ENCODE measurements at regions not wholly inside any gene's neighbourhood (a gene's known extent, or its start where the extent isn't known, plus 50 kb on each side); places are given as distances from the start of the nearest gene placed in this dataset.
A peak's percentile ranks its signal among the peaks of the same experiment; 100 is the strongest.
"Not testable (repeated sequence)": the region's sequence is repeated elsewhere in the genome, so short reads cannot be mapped to it uniquely, and the experiment has no call there.

GRCh38 chr5:163706053-163706771 is 200.8 kb downstream of the MAT2B start:
- no peak for DNase-seq

DNA sequence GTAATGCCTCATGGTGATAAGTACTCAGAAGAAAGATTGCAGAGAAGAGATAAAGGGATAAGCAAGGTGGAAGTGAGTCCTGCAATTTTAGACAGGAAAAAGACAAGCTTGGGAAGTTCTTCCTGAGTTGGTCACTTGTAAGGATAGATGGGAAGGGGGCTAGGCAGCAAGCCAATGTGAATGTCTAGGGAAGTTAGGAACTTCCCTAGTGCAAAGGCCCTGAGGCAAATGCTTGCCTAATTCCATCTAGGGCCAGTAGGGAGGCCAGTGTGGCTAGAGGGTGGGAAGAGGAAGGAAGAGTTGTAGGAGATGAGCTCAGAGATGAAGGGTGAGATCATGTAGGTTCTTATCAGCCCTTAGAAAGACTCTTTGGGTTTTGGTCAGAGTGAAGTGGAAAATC is 206.6 kb downstream of the MAT2B start:
- no peak for DNase-seq

GRCh38 chr5:163718272-163718671 is 212.9 kb downstream of the MAT2B start:
- no peak for DNase-seq

- peak in 1 of 2 experiments; percentile 28 for DNase-seq
Observed at GRCh38 chr5:163724305-163724704, 218.9 kb downstream of the MAT2B start.

GRCh38 chr5:163727028-163727427 is 221.6 kb downstream of the MAT2B start:
- no peak for DNase-seq

GRCh38 chr5:163730206-163730756 is 224.9 kb downstream of the MAT2B start:
- DNase-seq = no peak

GRCh38 chr5:163731256-163731655 is 225.8 kb downstream of the MAT2B start:
- no peak for DNase-seq

GRCh38 chr5:163735069-163735468 is 229.7 kb downstream of the MAT2B start:
- no peak for DNase-seq

GRCh38 chr5:163747586-163747985 is 242.2 kb downstream of the MAT2B start:
- DNase-seq = no peak

DNA sequence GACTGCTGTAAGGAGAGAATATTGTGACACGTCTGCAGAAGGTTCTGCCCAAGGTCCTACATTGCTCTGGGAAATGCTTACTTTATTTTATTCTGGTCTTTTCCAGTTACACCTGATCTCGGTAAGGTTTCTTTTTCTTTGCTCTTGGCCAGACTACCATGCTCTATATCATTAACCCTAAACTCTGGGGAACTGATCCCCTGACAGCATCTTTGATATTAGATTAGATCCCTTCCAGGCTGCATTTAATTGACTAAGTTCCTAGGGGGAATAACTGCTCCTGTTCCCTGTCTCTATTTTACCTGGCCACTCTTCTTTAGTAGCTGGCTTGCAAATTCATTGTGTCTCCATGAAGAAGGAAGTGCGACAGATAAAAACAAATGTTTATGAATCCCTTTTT is 243.5 kb downstream of the MAT2B start:
- no peak for DNase-seq

GRCh38 chr5:163750415-163750814 is 245.0 kb downstream of the MAT2B start:
- DNase-seq = not testable (repeated sequence)

- no peak for DNase-seq
Observed at GRCh38 chr5:163755505-163755904, 250.1 kb downstream of the MAT2B start.

- no peak for DNase-seq
Observed at GRCh38 chr5:163756170-163756569, 250.8 kb downstream of the MAT2B start.

GRCh38 chr5:163757344-163757743 is 251.9 kb downstream of the MAT2B start:
- DNase-seq = no peak

- DNase-seq = no peak
Observed at GRCh38 chr5:163758283-163758711, 252.9 kb downstream of the MAT2B start.

DNA sequence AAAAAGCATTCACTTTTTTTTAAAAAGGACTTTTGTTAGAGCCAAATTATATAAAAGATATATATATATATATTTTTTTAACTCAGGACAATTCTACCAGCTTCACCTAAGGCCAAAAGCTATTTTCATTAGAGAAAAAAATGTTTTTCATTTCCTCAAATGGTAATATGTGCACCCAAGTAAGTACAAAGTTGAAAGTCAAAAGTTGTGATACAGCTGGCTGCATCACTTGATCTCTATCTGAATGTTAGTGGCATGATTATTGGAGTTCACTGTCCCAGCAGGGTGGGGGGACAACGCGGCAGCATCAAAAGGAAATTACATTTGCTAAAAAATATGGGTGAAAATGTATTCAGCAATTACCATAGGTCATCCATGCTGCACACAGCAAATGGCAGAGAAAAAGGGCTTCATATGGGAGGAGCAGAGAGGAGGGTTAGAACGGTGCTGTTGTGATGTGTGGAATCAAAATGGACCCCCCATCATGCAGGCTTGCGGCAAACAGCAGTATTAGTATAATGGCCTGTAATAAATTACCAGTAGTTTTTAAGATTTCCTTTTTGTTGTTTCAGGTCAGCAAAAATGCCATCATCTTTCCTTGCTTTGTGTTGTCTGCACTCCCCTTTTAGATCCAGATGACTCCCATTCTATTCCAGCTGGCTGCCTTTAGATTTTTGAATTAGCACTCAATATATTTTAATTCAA is 253.7 kb downstream of the MAT2B start:
- no peak for DNase-seq

GRCh38 chr5:163760498-163760897 is 255.1 kb downstream of the MAT2B start:
- DNase-seq = no peak

GRCh38 chr5:163766936-163767670 is 261.7 kb downstream of the MAT2B start:
- DNase-seq = no peak

GRCh38 chr5:163770625-163771024 is 265.2 kb downstream of the MAT2B start:
- DNase-seq = no peak

DNA sequence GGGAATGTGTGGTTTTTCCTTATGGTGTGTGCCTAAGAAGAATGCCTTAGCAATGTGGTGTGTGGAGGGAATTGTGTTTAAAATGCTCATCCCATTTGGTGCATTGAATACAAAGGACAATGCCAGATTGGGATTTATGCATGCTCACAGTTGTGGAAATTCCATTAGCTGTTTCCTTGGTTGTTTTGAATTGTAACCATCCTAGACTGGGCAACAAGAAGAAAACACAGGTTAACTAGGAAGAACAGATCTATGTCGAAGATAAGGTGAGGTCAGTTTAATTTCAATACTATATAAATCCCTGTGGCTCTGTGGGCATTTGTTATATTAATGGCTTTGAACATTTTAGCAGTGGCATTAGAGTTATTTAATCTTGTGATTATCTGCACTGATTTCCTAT is 266.8 kb downstream of the MAT2B start:
- no peak for DNase-seq

- DNase-seq = no peak
Observed at GRCh38 chr5:163772644-163773043, 267.2 kb downstream of the MAT2B start.

- no peak for DNase-seq
Observed at GRCh38 chr5:163773226-163773625, 267.8 kb downstream of the MAT2B start.

DNA sequence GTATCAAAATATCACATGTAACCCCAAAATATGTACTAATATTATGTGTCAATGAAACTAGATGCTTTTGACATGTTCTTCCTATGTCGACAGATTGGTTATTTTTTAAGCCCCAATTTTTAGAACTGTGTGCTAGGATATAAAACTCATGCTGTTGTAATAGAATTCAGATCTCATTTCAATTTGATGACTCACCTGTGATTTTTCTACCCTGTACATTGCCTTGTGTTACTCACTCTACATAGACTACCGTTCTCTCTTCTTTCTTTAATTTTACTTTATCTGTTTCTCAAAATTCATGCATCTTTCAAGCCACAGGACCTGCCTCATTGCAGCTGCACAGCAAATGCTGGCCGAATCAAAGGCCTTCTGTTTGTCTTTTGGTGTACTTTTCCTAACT is 284.5 kb downstream of the MAT2B start:
- no peak for DNase-seq

DNA sequence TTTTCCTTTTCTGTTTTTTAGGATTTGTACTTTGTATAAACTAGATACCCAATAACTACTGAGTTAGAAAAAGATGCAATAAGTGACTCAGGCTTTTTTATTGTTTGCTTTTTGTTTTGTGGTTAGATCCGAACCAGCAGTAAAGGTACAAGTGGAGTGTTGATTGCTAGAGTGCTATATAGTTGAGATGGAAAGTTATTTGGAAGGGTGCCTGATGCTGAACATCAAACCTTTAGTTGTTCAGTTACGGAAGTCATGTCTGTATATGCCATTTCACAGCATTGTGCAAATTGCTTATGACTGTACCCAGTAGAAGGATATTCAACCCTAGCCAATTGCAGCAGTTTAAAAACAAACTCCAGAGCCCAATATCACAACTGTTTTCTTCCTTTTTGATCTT is 285.1 kb downstream of the MAT2B start:
- no peak for DNase-seq

Data from NCI-H526 (cell line).